GM19397 (cell line): ENCODE measurements at regions not wholly inside any gene's neighbourhood (a gene's known extent, or its start where the extent isn't known, plus 50 kb on each side); places are given as distances from the start of the nearest gene placed in this dataset.
"Not testable (repeated sequence)": the region's sequence is repeated elsewhere in the genome, so short reads cannot be mapped to it uniquely, and the experiment has no call there.

Experiments used
- ATAC-seq: cut with Tn5 transposase; IDR thresholded peaks from one replicate; pipeline ENCODE4 v1.9.1; 2021; ENCODE audit warnings: mild to moderate bottlenecking, moderate library complexity; ENCODE audit not compliant: unreplicated experiment

GRCh38 chr17:33927732-33928133, 327.4 kb upstream of the CCL2 start:
- ATAC-seq = no peak

DNA sequence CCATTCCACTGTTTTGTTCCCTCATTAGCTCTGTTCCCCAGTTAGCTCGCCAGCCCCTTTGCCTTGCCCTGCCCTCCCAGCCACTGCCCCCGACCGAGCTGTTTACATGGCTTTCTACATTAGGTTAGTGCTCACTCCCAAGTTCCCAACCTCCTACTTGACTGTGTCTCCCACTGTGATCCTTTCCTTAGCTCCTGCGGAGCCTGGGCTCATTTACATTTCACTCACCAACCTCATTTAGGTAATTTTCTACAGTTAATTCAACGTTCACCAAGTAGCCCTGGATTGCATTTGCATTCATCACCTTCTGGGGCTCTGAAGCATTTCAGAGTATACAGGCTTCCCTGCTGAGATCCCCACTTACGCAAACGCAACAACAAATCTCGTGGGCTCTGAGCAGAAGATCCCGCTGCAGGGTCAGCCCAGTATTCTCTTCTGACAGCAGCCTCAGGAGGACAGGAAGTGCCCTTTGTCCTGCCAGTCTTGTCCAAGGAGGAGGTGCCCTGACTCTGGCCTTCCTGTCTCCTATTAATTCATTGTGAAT, 325.8 kb upstream of the CCL2 start:
- ATAC-seq = no peak

DNA sequence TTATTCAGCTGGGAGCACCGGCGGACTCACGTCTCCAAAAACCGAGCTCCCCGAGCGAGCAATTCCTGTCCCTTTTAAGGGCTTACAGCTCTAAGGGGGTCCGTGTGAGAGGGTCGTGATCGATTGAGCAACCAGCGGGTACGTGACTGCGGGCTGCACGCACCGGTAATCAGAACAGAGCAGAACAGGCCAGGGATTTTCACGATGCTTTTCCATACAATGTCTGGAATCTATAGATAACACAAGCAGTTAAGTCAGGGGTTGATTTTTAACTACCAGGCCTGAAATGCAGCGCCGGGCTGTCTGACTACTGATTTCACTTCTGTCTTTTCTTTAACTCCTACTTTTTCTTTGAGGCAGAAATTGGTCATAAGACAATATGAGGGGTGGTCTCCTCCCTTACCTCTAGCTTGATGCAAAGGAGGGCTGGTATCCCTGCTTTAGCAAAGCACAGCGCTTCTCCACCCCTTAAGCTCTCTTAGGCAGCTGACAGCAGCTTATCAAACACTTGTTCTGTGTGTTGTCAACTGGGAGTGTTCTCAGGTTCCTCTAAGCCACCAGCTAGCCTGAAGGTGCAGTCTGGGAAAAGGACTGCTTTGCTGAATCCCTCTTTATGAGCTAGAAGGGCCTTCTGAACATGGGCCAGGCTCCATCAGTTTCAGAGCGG, 323.8 kb upstream of the CCL2 start:
- ATAC-seq = not testable (repeated sequence)

DNA sequence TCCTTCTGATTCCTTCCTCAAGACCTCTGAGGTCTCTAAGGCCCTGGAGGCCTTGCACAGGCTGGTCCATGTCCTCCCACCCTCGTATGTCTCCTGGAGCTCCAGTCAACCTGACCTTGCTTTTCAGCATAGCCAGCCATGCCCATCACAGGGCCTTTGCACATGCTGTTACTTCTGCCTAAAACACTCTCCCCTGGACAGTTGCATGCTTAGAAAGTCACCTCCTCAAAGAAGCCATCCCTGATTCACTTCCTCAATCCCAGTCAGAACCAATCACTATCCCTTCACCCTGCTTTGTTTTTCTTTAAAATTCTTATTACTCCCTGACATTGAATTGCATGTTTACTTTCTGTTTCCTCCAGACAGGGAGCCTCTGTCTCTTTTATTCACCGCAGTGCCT, 322.1 kb upstream of the CCL2 start:
- no peak for ATAC-seq

GRCh38 chr17:33933576-33933975, 321.5 kb upstream of the CCL2 start:
- no peak for ATAC-seq

GRCh38 chr17:33934696-33935095, 320.4 kb upstream of the CCL2 start:
- no peak for ATAC-seq

- ATAC-seq = no peak
Measured at GRCh38 chr17:33935822-33936221, 319.3 kb upstream of the CCL2 start.

DNA sequence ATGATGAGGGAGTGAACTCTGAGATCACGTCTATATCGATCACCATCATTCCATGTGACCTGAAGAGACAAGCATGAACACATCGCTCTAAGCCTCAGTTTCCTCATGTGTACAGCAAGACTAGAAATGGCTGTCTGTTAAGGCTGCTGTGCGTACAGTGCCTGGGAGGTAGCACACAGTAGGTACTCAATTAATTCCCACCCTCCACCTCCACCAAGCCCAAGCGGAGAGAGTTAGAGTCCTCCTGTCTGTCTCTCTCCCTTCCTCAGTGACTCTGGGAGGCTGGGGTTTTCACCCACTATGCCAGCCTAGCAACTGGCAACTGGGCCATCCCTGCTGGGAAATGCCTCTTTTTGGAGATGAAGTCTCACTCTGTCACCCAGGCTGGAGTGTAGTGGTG, 318.3 kb upstream of the CCL2 start:
- no peak for ATAC-seq

- no peak for ATAC-seq
Measured at GRCh38 chr17:33939959-33940358, 315.1 kb upstream of the CCL2 start.

- no peak for ATAC-seq
Measured at GRCh38 chr17:33940769-33941370, 314.2 kb upstream of the CCL2 start.

- no peak for ATAC-seq
Measured at GRCh38 chr17:33941744-33942143, 313.3 kb upstream of the CCL2 start.

GRCh38 chr17:33942414-33942813, 312.7 kb upstream of the CCL2 start:
- ATAC-seq = no peak

DNA sequence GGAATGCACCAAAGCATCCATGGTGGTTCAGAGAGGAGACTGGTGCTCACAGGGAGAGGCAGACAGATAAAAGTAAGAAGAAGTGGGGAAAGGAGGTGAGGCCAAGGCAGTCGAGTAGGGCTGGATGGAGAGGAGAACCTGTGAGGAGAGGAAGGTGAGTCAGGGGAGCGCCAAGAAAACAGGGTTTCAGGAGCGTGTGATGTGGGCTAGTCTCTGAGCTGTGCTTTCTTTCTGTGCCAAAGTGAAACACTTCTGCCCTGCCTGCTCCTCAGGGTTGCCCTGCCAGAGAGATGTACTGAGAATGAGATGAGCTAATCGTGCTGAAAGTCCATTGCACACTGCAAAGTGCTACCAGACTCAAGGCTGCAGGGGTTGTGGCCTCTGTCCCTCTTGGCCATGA, 310.7 kb upstream of the CCL2 start:
- no peak for ATAC-seq

DNA sequence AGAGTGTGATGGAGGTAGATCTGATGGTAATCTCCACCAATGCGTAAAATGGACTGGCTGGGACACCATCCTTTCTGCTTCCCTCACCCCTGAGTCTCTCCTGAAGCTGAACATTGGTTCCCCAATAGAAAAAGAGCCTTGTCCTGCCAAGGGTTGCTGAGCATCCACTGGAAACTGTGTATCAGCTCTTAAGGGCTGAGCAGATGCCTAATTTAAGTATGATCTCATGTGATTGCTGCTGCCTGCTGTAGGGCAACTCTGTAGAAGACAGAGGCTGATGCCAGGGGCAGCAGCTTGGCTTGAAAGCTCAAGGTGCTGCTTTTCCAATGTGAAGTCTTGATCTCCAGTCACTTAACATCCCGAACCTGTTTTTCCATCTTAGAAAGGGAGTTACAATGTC, 310.3 kb upstream of the CCL2 start:
- ATAC-seq = no peak

GRCh38 chr17:33945646-33946546, 309.2 kb upstream of the CCL2 start:
- ATAC-seq = no peak

GRCh38 chr17:33947762-33948161, 307.3 kb upstream of the CCL2 start:
- no peak for ATAC-seq

DNA sequence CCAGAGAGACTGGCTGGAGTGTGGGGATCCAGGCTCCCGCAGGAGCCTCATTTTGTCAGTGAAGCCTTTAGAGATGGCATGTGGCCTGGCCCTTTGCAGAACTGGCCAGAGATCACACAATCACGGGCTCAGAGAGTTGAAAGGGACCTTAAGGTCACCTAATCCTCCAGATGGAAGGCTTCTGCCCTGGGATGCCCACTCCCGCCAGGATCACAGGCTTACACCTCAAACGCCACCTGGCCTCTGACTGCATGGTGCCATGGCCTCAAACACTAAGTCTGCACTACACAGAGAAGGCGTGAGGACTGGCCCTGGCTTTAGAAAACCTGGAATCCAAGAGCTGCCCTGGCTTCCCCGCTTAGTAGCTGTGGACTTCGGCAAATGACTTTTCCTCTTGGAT, 306.8 kb upstream of the CCL2 start:
- no peak for ATAC-seq

DNA sequence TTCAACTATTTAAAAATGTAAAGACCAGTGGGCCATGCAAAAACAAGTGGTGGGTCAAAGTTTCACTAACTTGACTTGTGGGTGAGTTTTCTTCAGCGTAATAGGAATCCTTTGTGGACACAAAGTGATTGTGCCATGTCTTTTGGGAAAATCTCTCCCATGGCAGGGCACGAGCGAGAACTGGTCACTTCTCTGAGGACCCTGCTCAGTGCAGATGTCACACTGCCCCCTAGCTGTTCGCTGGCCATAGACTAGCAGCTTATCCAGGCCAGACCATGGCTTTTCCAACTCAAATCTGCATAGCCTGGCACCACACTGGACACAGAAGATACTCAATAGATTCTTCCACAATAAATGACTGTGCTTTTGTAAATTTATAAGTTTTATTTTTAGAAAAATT, 306.0 kb upstream of the CCL2 start:
- ATAC-seq = no peak

GRCh38 chr17:33950061-33950460, 305.0 kb upstream of the CCL2 start:
- ATAC-seq = no peak

GRCh38 chr17:33952425-33952824, 302.7 kb upstream of the CCL2 start:
- no peak for ATAC-seq

DNA sequence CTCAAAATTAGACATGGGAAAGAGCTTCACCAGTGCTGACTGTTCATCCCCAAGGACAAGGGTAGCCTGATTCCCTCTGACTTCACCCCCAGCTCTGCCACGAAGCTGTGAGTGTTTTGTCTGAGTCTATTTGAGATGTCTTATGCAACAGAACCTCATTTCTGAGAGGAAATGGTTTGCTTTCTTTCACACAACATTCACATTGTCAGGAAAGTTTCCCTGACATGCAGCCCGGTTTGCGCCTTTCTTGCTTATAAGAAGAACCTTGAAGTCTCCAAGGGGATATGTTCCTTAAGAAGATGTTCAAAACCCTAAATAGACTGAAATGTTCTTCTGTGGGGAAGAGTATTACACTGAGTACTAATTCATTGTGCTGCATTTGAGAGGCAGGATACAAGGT, 300.5 kb upstream of the CCL2 start:
- no peak for ATAC-seq

- ATAC-seq = no peak
Measured at GRCh38 chr17:33955461-33955860, 299.6 kb upstream of the CCL2 start.
